PC-9 (cell line): ENCODE measurements at regions not wholly inside any gene's neighbourhood (a gene's known extent, or its start where the extent isn't known, plus 50 kb on each side); places are given as distances from the start of the nearest gene placed in this dataset.
A peak's percentile ranks its signal among the peaks of the same experiment; 100 is the strongest.

Source experiments
- BruUV-seq: library from RNA; stranded (reverse); fragments of 400-500 nt; replicated peaks from 2 replicates; lab custom pipeline; 2021; lab: Mats Ljungman, UMichigan
- CTCF ChIA-PET: fragments of 300-600 bp; sonication (Branson Sonifier 250); formaldehyde crosslinking; loops from one replicate; lab custom pipeline; 2022; ENCODE audit warnings: antibody characterized with exemption; lab: Charles Lee
- POLR2A ChIA-PET: fragments of 300-600 bp; sonication (Branson Sonifier 250); formaldehyde crosslinking; loops from one replicate; lab custom pipeline; 2022; ENCODE audit warnings: antibody characterized with exemption; ENCODE audit not compliant: unreplicated experiment; lab: Charles Lee
- DNase-seq, 2 experiments: peaks; one replicate each; pipeline versions ENCODE4 v3.0.0 to v3.0.0-alpha.2; 2015 to 2022; ENCODE audit warnings: mixed read lengths in 1 of 2
- H2AFZ ChIP-seq: fragments of 200-600 bp; sonication (generic); 2 replicates; pipeline ENCODE4 v1.8.1; 2017; ENCODE audit warnings: antibody characterized with exemption
- H3F3A ChIP-seq: fragments of 200-600 bp; sonication (generic); 2 replicates; pipeline ENCODE4 v1.8.1; 2017; ENCODE audit warnings: antibody characterized with exemption, mild to moderate bottlenecking, low read depth; ENCODE audit not compliant: insufficient read depth
- H3K27ac ChIP-seq: fragments of 200-600 bp; sonication (generic); 2 replicates; pipeline ENCODE4 v1.6.1; 2016; ENCODE audit warnings: mixed run types
- H3K27me3 ChIP-seq: fragments of 200-600 bp; sonication (generic); 2 replicates; pipeline ENCODE4 v1.6.1; 2016; ENCODE audit warnings: low read depth, mixed run types; ENCODE audit not compliant: insufficient read depth
- H3K36me3 ChIP-seq: fragments of 200-600 bp; sonication (generic); 2 replicates; pipeline ENCODE4 v1.6.1; 2016; ENCODE audit warnings: low read depth, mixed run types
- H3K4me1 ChIP-seq: fragments of 200-600 bp; sonication (generic); replicated peaks from 2 replicates; pipeline ENCODE4 v1.6.1; 2016; ENCODE audit warnings: mixed run types; ENCODE audit not compliant: insufficient read depth
- H3K4me2 ChIP-seq: fragments of 200-600 bp; sonication (generic); 2 replicates; pipeline ENCODE4 v1.6.1; 2017; ENCODE audit warnings: mixed run types
- H3K4me3 ChIP-seq: fragments of 200-600 bp; sonication (generic); 2 replicates; pipeline ENCODE4 v1.6.1; 2016; ENCODE audit warnings: mixed run types
- H3K79me2 ChIP-seq: fragments of 200-600 bp; sonication (generic); 2 replicates; pipeline ENCODE4 v1.6.1; 2017; ENCODE audit warnings: low read depth, mixed run types
- H3K9me2 ChIP-seq: fragments of 200-600 bp; sonication (generic); 2 replicates; pipeline ENCODE4 v1.8.1; 2017; ENCODE audit warnings: mild to moderate bottlenecking; ENCODE audit not compliant: insufficient read depth
- H3K9me3 ChIP-seq: fragments of 200-600 bp; sonication (generic); 2 replicates; pipeline ENCODE4 v1.8.1; 2016; ENCODE audit warnings: low read depth; ENCODE audit not compliant: insufficient read depth
- H4K20me1 ChIP-seq: fragments of 200-600 bp; sonication (generic); 2 replicates; pipeline ENCODE4 v1.8.1; 2017; ENCODE audit not compliant: insufficient read depth
- CTCF ChIP-seq: fragments of 200-600 bp; sonication (generic); conservative IDR thresholded peaks from 2 replicates; pipeline ENCODE4 v1.6.1; 2017; ENCODE audit warnings: mixed run types, antibody characterized with exemption, mild to moderate bottlenecking, moderate library complexity
- EZH2 ChIP-seq: fragments of 200-600 bp; sonication (generic); IDR thresholded peaks from 2 replicates; pipeline ENCODE4 v1.8.0; 2017; ENCODE audit warnings: antibody characterized with exemption, low read depth
- intact Hi-C: fragments of 100-400 bp; cut with micrococcal nuclease; formaldehyde crosslinking; loops from one replicate; pipeline ENCODE4 v1.10.0; 2022; ENCODE audit not compliant: unreplicated experiment

DNA sequence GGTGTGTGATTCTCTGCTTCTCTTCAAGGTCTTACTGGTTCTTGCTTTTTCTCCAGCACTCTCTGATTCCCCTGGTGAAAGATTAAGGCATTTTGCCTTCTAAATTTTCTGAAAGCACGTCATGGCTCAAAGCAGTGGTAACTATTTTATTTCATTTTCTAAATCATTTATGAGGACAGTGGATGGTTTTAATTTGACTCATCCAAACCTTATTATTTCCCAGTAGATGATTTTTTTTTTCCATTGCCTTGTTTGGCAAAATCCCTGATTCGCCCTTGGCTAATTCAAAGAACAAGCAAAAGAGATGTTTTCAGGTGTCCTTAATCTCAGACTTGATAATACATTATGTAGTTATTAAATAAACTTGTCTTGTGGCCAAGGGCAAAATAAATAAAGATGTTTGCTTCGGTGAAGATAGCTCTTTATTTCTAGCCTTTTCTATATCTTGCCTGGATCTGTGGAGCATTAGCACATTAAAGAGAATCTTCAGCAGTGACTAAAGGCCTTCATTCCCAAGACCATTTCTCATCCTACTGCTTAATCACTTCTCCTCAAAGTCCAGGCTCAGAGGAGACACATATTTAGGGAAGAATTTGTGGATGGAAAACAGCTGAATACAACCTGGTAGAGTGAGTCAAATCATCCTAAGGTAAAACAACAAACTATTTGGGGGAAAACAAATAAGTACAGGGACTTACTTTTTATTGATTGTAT, 359.8 kb downstream of the DUSP10 start:
- H3K9me3 ChIP-seq: no peaks in the 10 kb centered on the region
- intact Hi-C loops: no loop called here
- no peaks in the 10 kb centered on the region; the same call in 1 of the 2 replicates for H3K9me2 ChIP-seq
- ChIA-PET POLR2A (interaction anchor here (0.6 kb wide), 1 partner anchor 628 kb away, joined by 6 read pairs; no protein-coding TSS in a partner anchor), CTCF (no interaction called here)
- H3F3A ChIP-seq: no peaks in the 10 kb centered on the region
- H2AFZ ChIP-seq: no peak overlapping the region
- no peaks in the 10 kb centered on the region for H3K27me3 ChIP-seq
- no peaks in the 10 kb centered on the region for H3K4me1 ChIP-seq
- H3K27ac ChIP-seq: no peak overlapping the region
- no peaks in the 10 kb centered on the region for H3K79me2 ChIP-seq
- no peaks in the 10 kb centered on the region for H3K36me3 ChIP-seq
- H3K4me2 ChIP-seq: no peak overlapping the region
- no peak for DNase-seq
- no peaks in the 10 kb centered on the region for H4K20me1 ChIP-seq
- TF ChIP-seq CTCF (no peak), EZH2 (no peak)
- H3K4me3 ChIP-seq: no peak overlapping the region
- no TSS peak for BruUV-seq

DNA sequence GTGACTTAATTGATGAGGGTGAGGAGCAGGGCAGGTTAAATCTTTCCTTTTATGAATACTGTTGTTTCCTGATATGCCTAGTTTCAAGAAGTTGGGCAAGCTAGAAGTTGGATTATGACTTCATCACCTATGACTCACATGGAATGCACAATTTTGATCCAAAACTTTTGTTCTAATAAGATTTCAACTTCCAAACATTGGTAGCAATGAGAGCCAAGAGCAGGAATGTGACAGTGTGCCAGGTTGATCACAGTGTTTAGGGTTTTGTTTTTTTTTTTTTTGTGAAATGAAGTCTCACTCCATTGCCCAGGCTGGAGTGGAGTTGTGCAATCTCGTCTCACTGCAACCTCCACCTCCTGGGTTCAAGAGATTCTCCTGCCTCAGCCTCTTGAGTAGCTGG, 349.4 kb downstream of the DUSP10 start:
- TF ChIP-seq CTCF: no peak
- TF ChIP-seq EZH2: no peak
- H3K4me3 ChIP-seq: no peak overlapping the region
- H3K79me2 ChIP-seq: no peaks in the 10 kb centered on the region
- intact Hi-C loops: loop anchor here (1.0 kb wide), 1 partner anchor 57 kb away; no protein-coding TSS in a partner anchor
- peaks cover 9% of the 10 kb centered on the region; the same call in 1 of the 2 replicates for H3F3A ChIP-seq
- BruUV-seq: no TSS peak
- no peak overlapping the region for H2AFZ ChIP-seq
- 0 out of 2 replicates have a peak overlapping the region, but pooled peaks have one; percentile 8 for H3K4me2 ChIP-seq
- H3K9me2 ChIP-seq: no peaks in the 10 kb centered on the region
- no peaks in the 10 kb centered on the region for H4K20me1 ChIP-seq
- no peaks in the 10 kb centered on the region for H3K27me3 ChIP-seq
- peaks cover 13% of the 10 kb centered on the region for H3K4me1 ChIP-seq
- peak; percentile 33 to 67 for DNase-seq
- ChIA-PET CTCF (no interaction called here), POLR2A (interaction anchor here (0.6 kb wide), 2 partner anchors 478 to 1061 kb away, joined by 3 to 6 read pairs; no protein-coding TSS in a partner anchor)
- H3K36me3 ChIP-seq: no peaks in the 10 kb centered on the region
- H3K27ac ChIP-seq: no peak overlapping the region
- no peaks in the 10 kb centered on the region for H3K9me3 ChIP-seq

GRCh38 chr1:221394011-221394544, 347.8 kb downstream of the DUSP10 start:
- Histone ChIP-seq H3K9me2 (no peaks in the 10 kb centered on the region), H3K4me1 (peaks cover 15% of the 10 kb centered on the region), H3K9me3 (no peaks in the 10 kb centered on the region), H3F3A (peaks cover 9% of the 10 kb centered on the region; the same call in 1 of the 2 replicates), H3K79me2 (no peaks in the 10 kb centered on the region), H4K20me1 (no peaks in the 10 kb centered on the region), H3K4me3 (no peak overlapping the region), H2AFZ (no peak overlapping the region), H3K27me3 (no peaks in the 10 kb centered on the region), H3K4me2 (no peak overlapping the region), H3K36me3 (no peaks in the 10 kb centered on the region), H3K27ac (no peak overlapping the region)
- TF ChIP-seq EZH2 (no peak), CTCF (no peak)
- no TSS peak for BruUV-seq
- ChIA-PET CTCF (no interaction called here), POLR2A (no interaction called here)
- DNase-seq: no peak
- intact Hi-C loops: no loop called here
